Coronary artery (tissue), 2 donors: ENCODE measurements at regions not wholly inside any gene's neighbourhood (a gene's known extent, or its start where the extent isn't known, plus 50 kb on each side); places are given as distances from the start of the nearest gene placed in this dataset.

Experiments
- DNase-seq: peaks from one replicate; pipeline ENCODE4 v3.0.0-alpha.2; 2017; ENCODE audit warnings: low spot score
- H3K27ac ChIP-seq, 2 donors: fragments of 200-600 bp; sonication (generic); one replicate each; pipeline ENCODE4 v1.5.1; 2016 to 2019
- H3K4me3 ChIP-seq: fragments of 200-600 bp; sonication (generic); 2 replicates; pipeline ENCODE4 v1.5.1; 2016; ENCODE audit warnings: mild to moderate bottlenecking, moderate library complexity
- CTCF ChIP-seq: fragments of 200-600 bp; sonication (generic); IDR thresholded peaks from one replicate; pipeline ENCODE4 v1.5.1; 2019; ENCODE audit warnings: antibody characterized with exemption

GRCh38 chrX:79081895-79082512 lies 62.5 kb upstream of the GPR174 start:
- no peak overlapping the region for H3K4me3 ChIP-seq
- TF ChIP-seq CTCF = peak; percentile 16
- no peak for DNase-seq
- H3K27ac ChIP-seq = no peak overlapping the region

GRCh38 chrX:79082899-79083298 lies 61.6 kb upstream of the GPR174 start:
- TF ChIP-seq CTCF = no peak
- Histone ChIP-seq H3K4me3 (no peak overlapping the region), H3K27ac (no peak overlapping the region)
- DNase-seq = no peak

GRCh38 chrX:79084923-79085322 lies 59.6 kb upstream of the GPR174 start:
- no peak for DNase-seq
- TF ChIP-seq CTCF = no peak
- no peak overlapping the region for H3K27ac ChIP-seq

GRCh38 chrX:79089896-79090584 lies 54.4 kb upstream of the GPR174 start:
- Histone ChIP-seq H3K27ac (no peak overlapping the region), H3K4me3 (no peak overlapping the region)
- DNase-seq = no peak
- TF ChIP-seq CTCF = no peak

More at GRCh38 chrX:79084923-79085322, 59.6 kb upstream of the GPR174 start:
- H3K4me3 ChIP-seq = no peak overlapping the region

GRCh38 chrX:79094075-79094832 lies 50.2 kb upstream of the GPR174 start:
- DNase-seq = no peak
- H3K4me3 ChIP-seq = no peak overlapping the region
- TF ChIP-seq CTCF = no peak
- no peak overlapping the region for H3K27ac ChIP-seq
